H1 (cell line): ENCODE measurements at regions not wholly inside any gene's neighbourhood (a gene's known extent, or its start where the extent isn't known, plus 50 kb on each side); places are given as distances from the start of the nearest gene placed in this dataset.

Experiments
- CTCF ChIA-PET: fragments of 300-600 bp; sonication (Branson Sonifier 250); formaldehyde crosslinking; loops from one replicate; lab custom pipeline; 2021; ENCODE audit not compliant: partially characterized antibody; lab: Charles Lee
- POLR2A ChIA-PET: fragments of 300-600 bp; sonication (Branson Sonifier 250); formaldehyde crosslinking; loops from one replicate; lab custom pipeline; 2021; ENCODE audit warnings: inconsistent platforms; ENCODE audit not compliant: partially characterized antibody; lab: Charles Lee
- DNase-seq, 2 experiments: peaks; one replicate each; pipeline versions ENCODE4 v3.0.0 to v3.0.0-alpha.2; 2010 to 2022; ENCODE audit warnings: low spot score in 2 of 2, low read depth in 1 of 2, mixed read lengths in 1 of 2
- FAIRE-seq: peaks from 2 replicates; lab custom pipeline; 2011; peaks lifted over from hg19 to GRCh38; lab: Jason Lieb, UNC
- H2AFZ ChIP-seq: 2 replicates; pipeline ENCODE4 v1.8.1; 2012; ENCODE audit warnings: low read length, inconsistent platforms
- H2AK5ac ChIP-seq: 2 replicates; pipeline ENCODE4 v1.6.1; 2013; ENCODE audit warnings: low read depth, low read length
- H2BK120ac ChIP-seq: replicated peaks from 2 replicates; pipeline ENCODE3; 2013; ENCODE audit warnings: low read depth, low read length, inconsistent platforms
- H2BK12ac ChIP-seq: 2 replicates; pipeline ENCODE4 v1.6.1; 2013; ENCODE audit warnings: low read depth, low read length
- H2BK15ac ChIP-seq: 2 replicates; pipeline ENCODE4 v1.6.1; 2013; ENCODE audit warnings: low read length
- H2BK20ac ChIP-seq: 2 replicates; pipeline ENCODE4 v1.6.1; 2013; ENCODE audit warnings: low read length
- H2BK5ac ChIP-seq: 2 replicates; pipeline ENCODE4 v1.6.1; 2013; ENCODE audit warnings: low read depth, low read length
- H3K14ac ChIP-seq: 2 replicates; pipeline ENCODE4 v1.6.1; 2013; ENCODE audit warnings: inconsistent platforms; ENCODE audit not compliant: insufficient read length
- H3K18ac ChIP-seq: 2 replicates; pipeline ENCODE4 v1.6.1; 2013; ENCODE audit warnings: low read length; ENCODE audit errors: extremely low read depth
- H3K23ac ChIP-seq: 2 replicates; pipeline ENCODE4 v1.6.1; 2013; ENCODE audit warnings: inconsistent platforms; ENCODE audit not compliant: insufficient read length
- H3K23me2 ChIP-seq: 2 replicates; pipeline ENCODE4 v1.6.1; 2013; ENCODE audit warnings: low read depth, low read length
- H3K27ac ChIP-seq: 2 replicates; pipeline ENCODE4 v1.6.1; 2011; ENCODE audit warnings: low read depth, low read length, inconsistent platforms
- H3K27me3 ChIP-seq, 4 experiments: replicated peaks in 1 of 4; 1 replicate in 1 of 4; 2 replicates in 3 of 4; pipeline versions ENCODE4 v1.6.1 to v1.8.1; 2011 to 2013; ENCODE audit warnings: low read length in 3 of 4, mild to moderate bottlenecking in 3 of 4, inconsistent platforms in 2 of 4, mixed read lengths in 2 of 4, moderate library complexity in 1 of 4; ENCODE audit not compliant: control insufficient read depth in 3 of 4, insufficient read depth in 3 of 4; ENCODE audit errors: extremely low read depth in 1 of 4
- H3K36me3 ChIP-seq, 4 experiments: 2 replicates each; pipeline versions ENCODE4 v1.6.1 to v1.8.1; 2011 to 2013; ENCODE audit warnings: mild to moderate bottlenecking in 4 of 4, low read length in 3 of 4, moderate library complexity in 2 of 4, control low read depth in 1 of 4, inconsistent platforms in 1 of 4; ENCODE audit not compliant: insufficient read depth in 4 of 4, control insufficient read depth in 2 of 4
- H3K4ac ChIP-seq: replicated peaks from 2 replicates; pipeline ENCODE3; 2013; ENCODE audit warnings: low read length, low read depth, mixed read lengths, inconsistent platforms; ENCODE audit not compliant: insufficient read length
- H3K4me1 ChIP-seq, 4 experiments: replicated peaks in 1 of 4; 1 replicate in 1 of 4; 2 replicates in 3 of 4; pipeline versions ENCODE4 v1.6.1 to v1.8.1; 2011 to 2013; ENCODE audit warnings: low read length in 3 of 4, inconsistent platforms in 2 of 4, mixed read lengths in 1 of 4; ENCODE audit not compliant: insufficient read depth in 4 of 4, control insufficient read depth in 3 of 4
- H3K4me2 ChIP-seq, 2 experiments: 2 replicates each; pipeline versions ENCODE4 v1.6.1 to v1.8.1; 2011 to 2013; ENCODE audit warnings: low read depth in 2 of 2, low read length in 2 of 2, control low read depth in 1 of 2, inconsistent platforms in 1 of 2, mild to moderate bottlenecking in 1 of 2; ENCODE audit not compliant: insufficient read depth in 1 of 2
- H3K4me3 ChIP-seq, 4 experiments: fragments of 200-600, 300-600 bp in 1 of 4; sonication (generic), shearing (Covaris generic), sonication (Bioruptor Twin) in 1 of 4; 2 replicates each; pipeline versions ENCODE4 v1.5.1 to v1.8.1; 2011 to 2016; ENCODE audit warnings: low read length in 4 of 4, low read depth in 3 of 4, control low read depth in 2 of 4, inconsistent platforms in 2 of 4, mild to moderate bottlenecking in 2 of 4, mixed read lengths in 1 of 4, moderate library complexity in 1 of 4; ENCODE audit not compliant: insufficient read depth in 2 of 4; ENCODE audit errors: extremely low read depth in 1 of 4
- H3K56ac ChIP-seq: replicated peaks from 2 replicates; pipeline ENCODE3; 2013; ENCODE audit warnings: low read depth, mild to moderate bottlenecking, mixed read lengths, low read length, inconsistent platforms; ENCODE audit not compliant: insufficient read length
- H3K79me1 ChIP-seq: 2 replicates; pipeline ENCODE4 v1.6.1; 2013; ENCODE audit warnings: low read depth, low read length, control low read depth
- H3K79me2 ChIP-seq, 2 experiments: 2 replicates each; pipeline versions ENCODE4 v1.6.1 to v1.8.1; 2012 to 2013; ENCODE audit warnings: low read length in 2 of 2, mild to moderate bottlenecking in 2 of 2, inconsistent platforms in 1 of 2; ENCODE audit not compliant: insufficient read depth in 2 of 2, control insufficient read depth in 1 of 2
- H3K9ac ChIP-seq, 4 experiments: replicated peaks in 1 of 4; 1 replicate in 1 of 4; 2 replicates in 3 of 4; pipeline versions ENCODE4 v1.6.1 to v1.8.1; 2011 to 2013; ENCODE audit warnings: low read depth in 3 of 4, low read length in 3 of 4, control low read depth in 2 of 4, mild to moderate bottlenecking in 2 of 4, moderate library complexity in 2 of 4, inconsistent platforms in 1 of 4; ENCODE audit errors: extremely low read depth in 1 of 4
- H3K9me3 ChIP-seq, 2 experiments: 2 replicates each; pipeline versions ENCODE4 v1.6.1 to v1.8.1; 2012 to 2013; ENCODE audit warnings: mild to moderate bottlenecking in 2 of 2, moderate library complexity in 2 of 2, control low read depth in 1 of 2, inconsistent platforms in 1 of 2, low read depth in 1 of 2, low read length in 1 of 2, mixed read lengths in 1 of 2; ENCODE audit not compliant: insufficient read depth in 2 of 2
- H4K20me1 ChIP-seq, 2 experiments: replicated peaks in 1 of 2; 2 replicates each; pipeline versions ENCODE3 to v1.8.1; 2011 to 2013; ENCODE audit warnings: inconsistent platforms in 2 of 2, low read length in 2 of 2, mild to moderate bottlenecking in 1 of 2; ENCODE audit not compliant: insufficient read depth in 2 of 2, control insufficient read depth in 1 of 2
- H4K5ac ChIP-seq: 2 replicates; pipeline ENCODE4 v1.6.1; 2013; ENCODE audit warnings: low read length, low read depth, mixed read lengths, inconsistent platforms; ENCODE audit not compliant: insufficient read length
- H4K8ac ChIP-seq: 2 replicates; pipeline ENCODE4 v1.8.0; 2013; ENCODE audit warnings: mild to moderate bottlenecking, moderate library complexity, low read length, inconsistent platforms; ENCODE audit not compliant: insufficient read depth; ENCODE audit errors: extremely low read depth
- H4K91ac ChIP-seq: replicated peaks from 2 replicates; pipeline ENCODE3; 2013; ENCODE audit warnings: low read length, mixed read lengths, inconsistent platforms; ENCODE audit not compliant: insufficient read length
- CBX5 ChIP-seq: fragments of 300-800, 300-1000 bp; sonication (generic); IDR thresholded peaks from 2 replicates; pipeline ENCODE4 v1.7.1; 2016; ENCODE audit warnings: antibody characterized with exemption, low read length, low read depth
- CEBPB ChIP-seq: IDR thresholded peaks from 2 replicates; pipeline ENCODE4 v1.6.1; 2012; ENCODE audit warnings: low read depth, low read length
- CHD2 ChIP-seq: IDR thresholded peaks from 2 replicates; pipeline ENCODE4 v1.6.1; 2012; ENCODE audit warnings: low read length, improper control_type of control experiment
- EZH2 ChIP-seq: fragments of 200-600 bp; sonication (generic); IDR thresholded peaks from 2 replicates; pipeline ENCODE4 v1.7.1; 2012; ENCODE audit warnings: low read depth, mild to moderate bottlenecking, moderate library complexity, low read length, inconsistent platforms; ENCODE audit not compliant: severe bottlenecking
- GABPA ChIP-seq: IDR thresholded peaks from 2 replicates; pipeline ENCODE4 v1.6.1; 2011; ENCODE audit warnings: mild to moderate bottlenecking, low read length, moderate library complexity, borderline replicate concordance; ENCODE audit not compliant: insufficient read depth
- KDM5A ChIP-seq: fragments of 200-600 bp; IDR thresholded peaks from 2 replicates; pipeline ENCODE4 v1.7.1; 2012; ENCODE audit warnings: mild to moderate bottlenecking, low read length, inconsistent platforms, mixed read lengths
- MAFK ChIP-seq: IDR thresholded peaks from 2 replicates; pipeline ENCODE4 v1.6.1; 2012; ENCODE audit warnings: low read depth, mild to moderate bottlenecking, improper control_type of control experiment, low read length
- RFX5 ChIP-seq: IDR thresholded peaks from 2 replicates; pipeline ENCODE4 v1.6.1; 2011; ENCODE audit warnings: low read depth, low read length, improper control_type of control experiment, borderline replicate concordance
- RNF2 ChIP-seq: fragments of 200-900, 300-1000 bp; sonication (generic); IDR thresholded peaks from 2 replicates; pipeline ENCODE4 v1.7.1; 2016; ENCODE audit warnings: borderline replicate concordance, low read depth, mild to moderate bottlenecking, antibody characterized with exemption, low read length; ENCODE audit not compliant: poor library complexity, severe bottlenecking; ENCODE audit errors: missing control alignments
- SP1 ChIP-seq: IDR thresholded peaks from 2 replicates; pipeline ENCODE4 v1.6.1; 2011; ENCODE audit warnings: low read depth, low read length
- SP2 ChIP-seq: IDR thresholded peaks from 2 replicates; pipeline ENCODE4 v1.6.1; 2012; ENCODE audit warnings: mild to moderate bottlenecking, low read length, inconsistent platforms
- TAF7 ChIP-seq: optimal IDR thresholded peaks from 2 replicates; pipeline ENCODE3; 2011; ENCODE audit warnings: low read depth, mild to moderate bottlenecking, inconsistent platforms, low read length, moderate library complexity, borderline replicate concordance
- TBP ChIP-seq: IDR thresholded peaks from 2 replicates; pipeline ENCODE4 v1.6.1; 2011; ENCODE audit warnings: low read depth, low read length, improper control_type of control experiment
- WGBS, 2 experiments: shearing (Covaris generic) in 1 of 2; methylation state at CpG; one replicate each; pipeline versions ENCODE4 v1.1.6 to v1.1.7; 2013 to 2015; ENCODE audit warnings: low lambda C conversion rate in 2 of 2, mixed read lengths in 2 of 2, inconsistent platforms in 1 of 2, low coverage in 1 of 2, missing lambda C conversion rate in 1 of 2; ENCODE audit not compliant: insufficient replicate concordance in 2 of 2, insufficient coverage in 1 of 2, insufficient read length in 1 of 2; ENCODE audit errors: extremely low coverage in 1 of 2, missing lambda C conversion rate in 1 of 2; 5-methylcytosine and 5-hydroxymethylcytosine counted together

DNA sequence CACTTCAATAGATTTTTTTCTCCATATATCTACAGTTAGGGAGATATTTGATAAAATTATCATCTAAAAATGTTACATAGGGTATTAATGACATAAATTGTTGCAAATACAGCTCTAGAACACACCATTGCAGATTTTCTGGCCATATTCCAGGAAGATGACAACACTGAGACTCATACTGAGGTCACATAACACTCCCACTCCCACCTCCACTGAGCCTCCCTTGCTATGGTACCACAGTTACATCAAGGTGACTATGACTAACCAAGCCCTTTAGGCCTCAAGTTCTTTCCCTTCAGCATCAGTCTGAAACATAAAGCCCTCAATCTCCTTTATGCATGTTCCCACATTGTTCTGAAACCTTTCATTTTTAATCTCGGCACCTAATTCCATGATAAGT lies 932.0 kb upstream of the IGFBP7 start:
- POLR2A ChIA-PET = no interaction called here
- no peak for DNase-seq
- H3K4ac ChIP-seq = no peak overlapping the region

More for the DNA sequence above, 932.0 kb upstream of the IGFBP7 start:
- Histone ChIP-seq H4K5ac (no peak overlapping the region), H3K4me1 (no peaks in the 10 kb centered on the region), H3K14ac (no peak overlapping the region), H4K8ac (no peak overlapping the region), H2BK5ac (no peak overlapping the region), H3K4me2 (no peak overlapping the region), H3K18ac (no peak overlapping the region), H3K9me3 (peaks cover 7 to 8% of the 10 kb centered on the region in 2 experiments; a peak in 3 of 4 replicates), H2AK5ac (no peak overlapping the region), H2BK120ac (no peak overlapping the region), H3K23me2 (no peaks in the 10 kb centered on the region; the same call in 1 of the 2 replicates), H3K27me3 (no peaks in the 10 kb centered on the region), H2BK15ac (no peak overlapping the region), H3K23ac (no peak overlapping the region), H3K4me3 (no peak overlapping the region), H3K27ac (no peak overlapping the region), H3K56ac (no peak overlapping the region), H3K36me3 (no peaks in the 10 kb centered on the region), H3K79me1 (no peaks in the 10 kb centered on the region), H2BK12ac (no peak overlapping the region), H2BK20ac (no peak overlapping the region), H4K20me1 (no peaks in the 10 kb centered on the region), H2AFZ (no peak overlapping the region), H4K91ac (no peak overlapping the region), H3K9ac (no peak overlapping the region), H3K79me2 (no peaks in the 10 kb centered on the region)
- no peak for FAIRE-seq
- TF ChIP-seq TAF7 = no peak
- no peak for TF ChIP-seq TBP
- TF ChIP-seq CEBPB = no peak
- TF ChIP-seq RNF2 = no peak
- no peak for TF ChIP-seq SP1
- TF ChIP-seq CBX5 = no peak
- no peak for TF ChIP-seq CHD2
- no peak for TF ChIP-seq EZH2
- TF ChIP-seq SP2 = no peak
- TF ChIP-seq MAFK = no peak
- TF ChIP-seq GABPA = no peak
- no peak for TF ChIP-seq KDM5A
- no peak for TF ChIP-seq RFX5
- CTCF ChIA-PET = no interaction called here
- WGBS, 2 experiments = 100% methylated on average over 1 of the region's 1 CpG; no CpG with 5 or more reads in 1 of the 2 experiments
